ENCODE measurements at regions not wholly inside any gene's neighbourhood (a gene's known extent, or its start where the extent isn't known, plus 50 kb on each side); places are given as distances from the start of the nearest gene placed in this dataset.
"Not testable (repeated sequence)": the region's sequence is repeated elsewhere in the genome, so short reads cannot be mapped to it uniquely, and the experiment has no call there.

DNA sequence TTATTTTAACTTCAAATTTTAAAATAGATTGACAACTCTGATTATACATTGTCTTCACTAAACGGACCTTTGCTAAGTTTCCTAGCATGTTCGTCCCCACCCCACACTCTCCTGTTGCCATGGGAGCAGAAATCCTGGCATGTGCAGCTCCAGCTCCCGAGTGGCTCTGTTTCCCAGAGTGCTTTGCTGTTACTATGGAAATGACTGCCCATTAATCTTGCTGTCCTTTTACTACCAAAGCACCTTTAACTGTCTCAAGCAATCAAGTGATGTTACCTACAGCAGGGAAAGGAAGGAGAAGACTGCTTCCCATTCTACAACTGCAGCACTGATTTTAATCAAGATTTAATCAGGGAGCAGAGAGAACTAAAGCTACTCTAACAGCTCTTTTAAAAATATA lies 212.0 kb upstream of the KIF2A start:
- ChIA-PET POLR2A (no interaction called here), CTCF (interaction anchor here (1.2 kb wide), 1 partner anchor 17 kb away, joined by 3 read pairs; no protein-coding TSS in a partner anchor)
- TF ChIP-seq, protein P1, sequence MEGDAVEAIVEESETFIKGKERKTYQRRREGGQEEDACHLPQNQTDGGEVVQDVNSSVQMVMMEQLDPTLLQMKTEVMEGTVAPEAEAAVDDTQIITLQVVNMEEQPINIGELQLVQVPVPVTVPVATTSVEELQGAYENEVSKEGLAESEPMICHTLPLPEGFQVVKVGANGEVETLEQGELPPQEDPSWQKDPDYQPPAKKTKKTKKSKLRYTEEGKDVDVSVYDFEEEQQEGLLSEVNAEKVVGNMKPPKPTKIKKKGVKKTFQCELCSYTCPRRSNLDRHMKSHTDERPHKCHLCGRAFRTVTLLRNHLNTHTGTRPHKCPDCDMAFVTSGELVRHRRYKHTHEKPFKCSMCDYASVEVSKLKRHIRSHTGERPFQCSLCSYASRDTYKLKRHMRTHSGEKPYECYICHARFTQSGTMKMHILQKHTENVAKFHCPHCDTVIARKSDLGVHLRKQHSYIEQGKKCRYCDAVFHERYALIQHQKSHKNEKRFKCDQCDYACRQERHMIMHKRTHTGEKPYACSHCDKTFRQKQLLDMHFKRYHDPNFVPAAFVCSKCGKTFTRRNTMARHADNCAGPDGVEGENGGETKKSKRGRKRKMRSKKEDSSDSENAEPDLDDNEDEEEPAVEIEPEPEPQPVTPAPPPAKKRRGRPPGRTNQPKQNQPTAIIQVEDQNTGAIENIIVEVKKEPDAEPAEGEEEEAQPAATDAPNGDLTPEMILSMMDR (IDR thresholded peaks at IDR 0.05; ENCODE audit: insufficient read depth, low read length, missing control alignments) = no peak
- H3K4me3 ChIP-seq (ENCODE audit: low read depth, low read length) = no peak overlapping the region
- no peak for DNase-seq (ENCODE audit: low read depth, low spot score)

DNA sequence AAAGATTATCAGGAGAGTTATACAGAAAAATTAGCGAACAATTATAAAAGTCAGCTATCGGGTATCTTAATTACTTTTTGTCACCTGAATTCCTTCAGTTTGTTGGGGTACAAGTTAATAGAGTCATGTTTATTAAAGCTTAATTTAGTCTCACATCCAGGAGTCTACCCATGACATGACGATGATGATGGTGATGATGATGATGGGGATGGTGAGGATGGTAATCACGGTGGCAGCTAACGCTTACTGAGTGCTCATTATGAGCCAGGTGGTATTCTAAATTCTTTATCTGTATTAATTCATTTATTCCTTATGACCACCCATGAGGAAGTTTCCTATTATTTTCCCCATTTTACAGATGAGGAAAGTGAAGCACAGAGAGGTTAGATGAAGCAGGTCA lies 208.6 kb upstream of the KIF2A start:
- POLR2A ChIA-PET = no interaction called here
- CTCF ChIA-PET = no interaction called here

DNA sequence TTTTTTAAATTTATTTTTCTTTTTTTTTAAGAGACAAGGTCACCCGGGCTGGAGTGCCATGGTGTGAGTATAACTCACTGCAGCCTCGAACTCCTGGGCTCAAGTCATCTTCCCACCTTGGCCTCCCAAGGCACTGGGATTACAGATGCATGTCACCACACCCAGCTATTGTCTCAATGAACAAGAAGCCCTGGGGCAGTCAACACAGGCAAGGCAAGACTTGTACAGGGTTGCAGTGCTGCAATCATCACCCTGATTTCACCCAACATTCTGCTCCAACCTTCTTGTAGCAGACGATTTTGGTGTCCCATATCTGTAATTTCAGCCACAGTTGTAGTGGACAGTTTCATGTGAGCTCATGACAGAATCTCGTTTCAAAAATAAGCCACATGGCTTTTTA lies 205.8 kb upstream of the KIF2A start:
- TF ChIP-seq, protein P1 (IDR thresholded peaks at IDR 0.05; ENCODE audit: insufficient read depth, low read length, missing control alignments) = no peak

More for the DNA sequence above, 208.6 kb upstream of the KIF2A start:
- DNase-seq (ENCODE audit: low read depth, low spot score) = no peak
- H3K4me3 ChIP-seq (ENCODE audit: low read depth, low read length) = no peak overlapping the region
- TF ChIP-seq, protein P1 (IDR thresholded peaks at IDR 0.05; ENCODE audit: insufficient read depth, low read length, missing control alignments) = no peak

DNA sequence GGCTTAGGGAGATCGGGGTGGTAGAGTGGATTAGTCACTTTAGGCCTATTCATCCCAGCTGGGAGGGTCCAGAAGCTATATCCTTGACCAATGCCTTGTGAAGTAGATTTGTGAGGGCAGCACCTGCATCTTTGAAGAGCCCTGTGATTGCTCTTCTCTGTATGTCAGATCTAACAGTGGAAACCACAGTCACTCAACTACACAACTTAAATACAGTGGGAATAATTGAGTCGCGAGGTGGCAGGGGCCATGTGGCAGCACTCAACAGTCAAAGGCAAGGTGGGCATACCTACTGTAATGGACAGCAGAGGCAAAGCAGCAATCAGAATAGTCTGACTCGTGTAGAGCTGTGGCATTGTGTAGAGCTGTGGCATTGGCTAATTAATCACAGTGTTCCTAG lies 202.1 kb upstream of the KIF2A start:
- H3K4me3 ChIP-seq (ENCODE audit: low read depth, low read length); POLR2A ChIA-PET; DNase-seq (ENCODE audit: low read depth, low spot score); CTCF ChIA-PET: not testable (repeated sequence)

More for the DNA sequence above, 205.8 kb upstream of the KIF2A start:
- POLR2A ChIA-PET = no interaction called here
- CTCF ChIA-PET = no interaction called here
- no peak for DNase-seq (ENCODE audit: low read depth, low spot score)
- no peak overlapping the region for H3K4me3 ChIP-seq (ENCODE audit: low read depth, low read length)

DNA sequence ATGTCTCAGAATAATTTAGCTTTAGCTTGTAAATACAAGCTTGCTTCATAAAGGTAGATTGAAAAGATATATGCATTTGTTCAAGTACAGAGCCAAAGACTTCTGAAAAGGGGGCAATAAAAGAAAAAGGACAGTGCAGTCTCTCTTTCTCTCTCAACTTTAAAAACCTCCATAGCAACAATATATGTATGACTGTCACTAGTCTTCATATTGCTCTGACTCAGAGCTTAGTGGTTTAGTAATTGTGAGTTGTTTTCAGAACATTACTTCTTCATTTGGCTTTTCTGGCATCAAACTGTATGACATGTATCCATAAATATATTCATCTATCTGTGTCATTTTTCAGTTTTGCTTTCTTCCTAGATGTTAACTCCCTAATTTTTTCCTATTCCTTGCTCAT lies 194.6 kb upstream of the KIF2A start:
- H3K4me3 ChIP-seq (ENCODE audit: low read depth, low read length) = no peak overlapping the region
- ChIA-PET CTCF (interaction anchor here (0.8 kb wide), 1 partner anchor 18 kb away, joined by 3 read pairs; no protein-coding TSS in a partner anchor), POLR2A (no interaction called here)
- DNase-seq (ENCODE audit: low read depth, low spot score) = no peak
- TF ChIP-seq, protein P1 (IDR thresholded peaks at IDR 0.05; ENCODE audit: insufficient read depth, low read length, missing control alignments) = no peak

DNA sequence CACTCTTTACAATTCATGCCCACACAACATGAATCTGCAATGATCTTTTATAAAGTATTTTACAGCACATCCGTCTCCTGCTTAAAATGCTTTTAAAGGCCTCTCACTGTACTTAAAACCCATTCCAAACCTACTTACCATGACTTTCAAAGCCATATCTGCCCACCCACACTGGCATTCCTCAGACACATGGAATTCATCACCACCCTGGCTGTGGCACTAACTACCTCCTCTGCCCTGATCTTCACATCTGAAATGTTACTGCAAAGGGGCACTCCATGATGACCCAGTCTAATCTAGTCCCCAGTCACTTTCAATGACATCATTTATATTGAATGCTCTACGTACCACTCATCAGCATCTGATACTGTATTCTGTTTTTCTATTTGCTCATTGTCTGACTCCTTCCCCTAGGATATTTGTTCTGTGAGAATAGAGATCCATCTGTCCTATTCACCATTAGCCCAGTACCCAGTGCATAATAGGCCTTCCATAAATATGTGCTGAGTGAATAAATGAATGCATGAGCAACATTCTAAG lies 193.2 kb upstream of the KIF2A start:
- CTCF ChIA-PET = no interaction called here

DNA sequence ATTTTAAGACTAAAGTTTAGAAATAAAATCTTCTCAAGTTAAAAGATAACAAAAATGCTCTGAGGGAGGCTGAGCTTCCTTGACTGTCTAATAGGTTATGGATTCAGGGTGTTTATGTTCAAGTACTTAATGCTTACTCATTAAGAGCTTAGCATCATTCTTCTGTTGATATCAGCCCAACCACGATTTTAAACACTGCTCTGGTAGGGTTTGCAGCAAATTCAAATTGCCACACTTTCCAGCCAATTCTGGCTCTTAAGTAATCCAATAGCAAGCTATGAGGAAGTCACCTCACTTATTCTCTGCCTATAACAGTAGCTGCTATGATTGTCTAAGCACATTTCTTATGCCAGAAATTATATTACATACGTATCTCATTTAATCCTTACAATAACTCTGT lies 191.0 kb upstream of the KIF2A start:
- POLR2A ChIA-PET = no interaction called here
- CTCF ChIA-PET = no interaction called here
- TF ChIP-seq, protein P1 (IDR thresholded peaks at IDR 0.05; ENCODE audit: insufficient read depth, low read length, missing control alignments) = no peak
- no peak for DNase-seq (ENCODE audit: low read depth, low spot score)
- no peak overlapping the region for H3K4me3 ChIP-seq (ENCODE audit: low read depth, low read length)

More for the DNA sequence above, 193.2 kb upstream of the KIF2A start:
- no peak for DNase-seq (ENCODE audit: low read depth, low spot score)
- H3K4me3 ChIP-seq (ENCODE audit: low read depth, low read length) = no peak overlapping the region
- POLR2A ChIA-PET = no interaction called here
- TF ChIP-seq, protein P1 (IDR thresholded peaks at IDR 0.05; ENCODE audit: insufficient read depth, low read length, missing control alignments) = no peak
